Daoy (cell line): ENCODE measurements at regions not wholly inside any gene's neighbourhood (a gene's known extent, or its start where the extent isn't known, plus 50 kb on each side); places are given as distances from the start of the nearest gene placed in this dataset.
"Not testable (repeated sequence)": the region's sequence is repeated elsewhere in the genome, so short reads cannot be mapped to it uniquely, and the experiment has no call there.

ENCODE experiments used
- DNase-seq: peaks from one replicate; pipeline ENCODE4 v3.0.0-alpha.2; 2015; ENCODE audit warnings: low read depth

GRCh38 chr1:148357037-148357436 is 126.1 kb downstream of the PPIAL4G start:
- no peak for DNase-seq

- DNase-seq = no peak
Observed at GRCh38 chr1:148355976-148356375, 127.1 kb downstream of the PPIAL4G start.

- no peak for DNase-seq
Observed at GRCh38 chr1:148354913-148355308, 128.2 kb downstream of the PPIAL4G start.

- no peak for DNase-seq
Observed at GRCh38 chr1:148354284-148354912, 128.7 kb downstream of the PPIAL4G start.

GRCh38 chr1:148353461-148354283 is 129.4 kb downstream of the PPIAL4G start:
- DNase-seq = peak; percentile 92

GRCh38 chr1:148352470-148353053 is 130.5 kb downstream of the PPIAL4G start:
- DNase-seq = no peak

GRCh38 chr1:148347781-148348180 is 135.3 kb downstream of the PPIAL4G start:
- DNase-seq = no peak

- DNase-seq = peak; percentile 20
Observed at GRCh38 chr1:148345659-148346151, 137.4 kb downstream of the PPIAL4G start.

- DNase-seq = not testable (repeated sequence)
Observed at GRCh38 chr1:148344651-148345050, 138.5 kb downstream of the PPIAL4G start.

- not testable (repeated sequence) for DNase-seq
Observed at GRCh38 chr1:148341729-148342128, 141.4 kb downstream of the PPIAL4G start.

GRCh38 chr1:148336121-148336918 is 146.8 kb downstream of the PPIAL4G start:
- DNase-seq = peak; percentile 46

- peak; percentile 95 for DNase-seq
Observed at GRCh38 chr1:148334339-148335130, 148.6 kb downstream of the PPIAL4G start.

GRCh38 chr1:148333875-148334338 is 149.2 kb downstream of the PPIAL4G start:
- DNase-seq = no peak

GRCh38 chr1:148328884-148329283 is 154.2 kb downstream of the PPIAL4G start:
- no peak for DNase-seq

- DNase-seq = not testable (repeated sequence)
Observed at GRCh38 chr1:148325031-148325430, 158.1 kb downstream of the PPIAL4G start.

- not testable (repeated sequence) for DNase-seq
Observed at GRCh38 chr1:148324465-148324864, 158.6 kb downstream of the PPIAL4G start.

- DNase-seq = not testable (repeated sequence)
Observed at GRCh38 chr1:148320079-148320478, 163.0 kb downstream of the PPIAL4G start.

GRCh38 chr1:148318904-148319242 is 164.2 kb downstream of the PPIAL4G start:
- DNase-seq = no peak

GRCh38 chr1:148318123-148318903 is 164.8 kb downstream of the PPIAL4G start:
- DNase-seq = no peak
